ENCODE measurements at regions not wholly inside any gene's neighbourhood (a gene's known extent, or its start where the extent isn't known, plus 50 kb on each side); places are given as distances from the start of the nearest gene placed in this dataset.

DNA sequence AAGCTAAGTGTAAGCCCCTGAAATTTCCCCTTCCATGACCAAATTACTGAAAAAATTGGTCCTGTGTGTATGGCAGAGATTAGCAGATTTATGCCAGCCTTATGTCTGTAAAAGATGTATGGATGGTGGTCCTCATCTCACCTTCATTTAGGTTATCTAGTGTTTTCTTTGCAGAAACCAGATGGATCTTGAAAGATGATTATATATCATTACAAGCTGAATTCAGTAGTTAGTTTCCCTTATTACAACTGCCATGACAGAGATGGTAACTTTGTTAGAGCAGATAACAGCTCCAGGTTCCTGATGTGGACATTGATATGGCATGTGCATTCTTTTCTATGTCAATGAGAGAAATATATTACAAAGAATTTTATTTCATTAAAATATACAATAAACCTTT is 1403.2 kb upstream of the CDH6 start (continued):
- TF ChIP-seq, protein P1, sequence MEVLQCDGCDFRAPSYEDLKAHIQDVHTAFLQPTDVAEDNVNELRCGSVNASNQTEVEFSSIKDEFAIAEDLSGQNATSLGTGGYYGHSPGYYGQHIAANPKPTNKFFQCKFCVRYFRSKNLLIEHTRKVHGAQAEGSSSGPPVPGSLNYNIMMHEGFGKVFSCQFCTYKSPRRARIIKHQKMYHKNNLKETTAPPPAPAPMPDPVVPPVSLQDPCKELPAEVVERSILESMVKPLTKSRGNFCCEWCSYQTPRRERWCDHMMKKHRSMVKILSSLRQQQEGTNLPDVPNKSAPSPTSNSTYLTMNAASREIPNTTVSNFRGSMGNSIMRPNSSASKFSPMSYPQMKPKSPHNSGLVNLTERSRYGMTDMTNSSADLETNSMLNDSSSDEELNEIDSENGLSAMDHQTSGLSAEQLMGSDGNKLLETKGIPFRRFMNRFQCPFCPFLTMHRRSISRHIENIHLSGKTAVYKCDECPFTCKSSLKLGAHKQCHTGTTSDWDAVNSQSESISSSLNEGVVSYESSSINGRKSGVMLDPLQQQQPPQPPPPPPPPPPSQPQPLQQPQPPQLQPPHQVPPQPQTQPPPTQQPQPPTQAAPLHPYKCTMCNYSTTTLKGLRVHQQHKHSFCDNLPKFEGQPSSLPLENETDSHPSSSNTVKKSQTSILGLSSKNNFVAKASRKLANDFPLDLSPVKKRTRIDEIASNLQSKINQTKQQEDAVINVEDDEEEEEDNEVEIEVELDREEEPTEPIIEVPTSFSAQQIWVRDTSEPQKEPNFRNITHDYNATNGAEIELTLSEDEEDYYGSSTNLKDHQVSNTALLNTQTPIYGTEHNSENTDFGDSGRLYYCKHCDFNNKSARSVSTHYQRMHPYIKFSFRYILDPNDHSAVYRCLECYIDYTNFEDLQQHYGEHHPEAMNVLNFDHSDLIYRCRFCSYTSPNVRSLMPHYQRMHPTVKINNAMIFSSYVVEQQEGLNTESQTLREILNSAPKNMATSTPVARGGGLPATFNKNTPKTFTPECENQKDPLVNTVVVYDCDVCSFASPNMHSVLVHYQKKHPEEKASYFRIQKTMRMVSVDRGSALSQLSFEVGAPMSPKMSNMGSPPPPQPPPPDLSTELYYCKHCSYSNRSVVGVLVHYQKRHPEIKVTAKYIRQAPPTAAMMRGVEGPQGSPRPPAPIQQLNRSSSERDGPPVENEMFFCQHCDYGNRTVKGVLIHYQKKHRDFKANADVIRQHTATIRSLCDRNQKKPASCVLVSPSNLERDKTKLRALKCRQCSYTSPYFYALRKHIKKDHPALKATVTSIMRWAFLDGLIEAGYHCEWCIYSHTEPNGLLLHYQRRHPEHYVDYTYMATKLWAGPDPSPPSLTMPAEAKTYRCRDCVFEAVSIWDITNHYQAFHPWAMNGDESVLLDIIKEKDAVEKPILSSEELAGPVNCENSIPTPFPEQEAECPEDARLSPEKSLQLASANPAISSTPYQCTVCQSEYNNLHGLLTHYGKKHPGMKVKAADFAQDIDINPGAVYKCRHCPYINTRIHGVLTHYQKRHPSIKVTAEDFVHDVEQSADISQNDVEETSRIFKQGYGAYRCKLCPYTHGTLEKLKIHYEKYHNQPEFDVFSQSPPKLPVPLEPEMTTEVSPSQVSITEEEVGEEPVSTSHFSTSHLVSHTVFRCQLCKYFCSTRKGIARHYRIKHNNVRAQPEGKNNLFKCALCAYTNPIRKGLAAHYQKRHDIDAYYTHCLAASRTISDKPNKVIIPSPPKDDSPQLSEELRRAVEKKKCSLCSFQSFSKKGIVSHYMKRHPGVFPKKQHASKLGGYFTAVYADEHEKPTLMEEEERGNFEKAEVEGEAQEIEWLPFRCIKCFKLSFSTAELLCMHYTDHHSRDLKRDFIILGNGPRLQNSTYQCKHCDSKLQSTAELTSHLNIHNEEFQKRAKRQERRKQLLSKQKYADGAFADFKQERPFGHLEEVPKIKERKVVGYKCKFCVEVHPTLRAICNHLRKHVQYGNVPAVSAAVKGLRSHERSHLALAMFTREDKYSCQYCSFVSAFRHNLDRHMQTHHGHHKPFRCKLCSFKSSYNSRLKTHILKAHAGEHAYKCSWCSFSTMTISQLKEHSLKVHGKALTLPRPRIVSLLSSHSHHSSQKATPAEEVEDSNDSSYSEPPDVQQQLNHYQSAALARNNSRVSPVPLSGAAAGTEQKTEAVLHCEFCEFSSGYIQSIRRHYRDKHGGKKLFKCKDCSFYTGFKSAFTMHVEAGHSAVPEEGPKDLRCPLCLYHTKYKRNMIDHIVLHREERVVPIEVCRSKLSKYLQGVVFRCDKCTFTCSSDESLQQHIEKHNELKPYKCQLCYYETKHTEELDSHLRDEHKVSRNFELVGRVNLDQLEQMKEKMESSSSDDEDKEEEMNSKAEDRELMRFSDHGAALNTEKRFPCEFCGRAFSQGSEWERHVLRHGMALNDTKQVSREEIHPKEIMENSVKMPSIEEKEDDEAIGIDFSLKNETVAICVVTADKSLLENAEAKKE (CRISPR knock-in tag; IDR thresholded peaks at IDR 0.05) = no peak
- TF ChIP-seq JUNB (IDR thresholded peaks at IDR 0.05; ENCODE audit: unreplicated experiment) (no peak), ZNF114 (CRISPR knock-in tag; IDR thresholded peaks at IDR 0.05) (no peak), STAT1 (IDR thresholded peaks at IDR 0.05; ENCODE audit: unreplicated experiment) (no peak), ZNF331 (CRISPR knock-in tag; IDR thresholded peaks at IDR 0.05; ENCODE audit: low read depth) (no peak), EZH2phosphoT487 (IDR thresholded peaks at IDR 0.05; ENCODE audit: unreplicated experiment) (no peak), EZH2 (IDR thresholded peaks at IDR 0.05; ENCODE audit: low read depth, unreplicated experiment) (no peak), POLR2AphosphoS5 (IDR thresholded peaks at IDR 0.05; ENCODE audit: low read depth) (no peak), CREB1 (CRISPR knock-in tag; IDR thresholded peaks at IDR 0.05; ENCODE audit: low read depth) (no peak)
- TF ChIP-seq, protein P2, sequence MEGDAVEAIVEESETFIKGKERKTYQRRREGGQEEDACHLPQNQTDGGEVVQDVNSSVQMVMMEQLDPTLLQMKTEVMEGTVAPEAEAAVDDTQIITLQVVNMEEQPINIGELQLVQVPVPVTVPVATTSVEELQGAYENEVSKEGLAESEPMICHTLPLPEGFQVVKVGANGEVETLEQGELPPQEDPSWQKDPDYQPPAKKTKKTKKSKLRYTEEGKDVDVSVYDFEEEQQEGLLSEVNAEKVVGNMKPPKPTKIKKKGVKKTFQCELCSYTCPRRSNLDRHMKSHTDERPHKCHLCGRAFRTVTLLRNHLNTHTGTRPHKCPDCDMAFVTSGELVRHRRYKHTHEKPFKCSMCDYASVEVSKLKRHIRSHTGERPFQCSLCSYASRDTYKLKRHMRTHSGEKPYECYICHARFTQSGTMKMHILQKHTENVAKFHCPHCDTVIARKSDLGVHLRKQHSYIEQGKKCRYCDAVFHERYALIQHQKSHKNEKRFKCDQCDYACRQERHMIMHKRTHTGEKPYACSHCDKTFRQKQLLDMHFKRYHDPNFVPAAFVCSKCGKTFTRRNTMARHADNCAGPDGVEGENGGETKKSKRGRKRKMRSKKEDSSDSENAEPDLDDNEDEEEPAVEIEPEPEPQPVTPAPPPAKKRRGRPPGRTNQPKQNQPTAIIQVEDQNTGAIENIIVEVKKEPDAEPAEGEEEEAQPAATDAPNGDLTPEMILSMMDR (conservative IDR thresholded peaks at IDR 0.05; ENCODE audit: low read depth in 2 of 2) = no peak
- TF ChIP-seq, protein P3, sequence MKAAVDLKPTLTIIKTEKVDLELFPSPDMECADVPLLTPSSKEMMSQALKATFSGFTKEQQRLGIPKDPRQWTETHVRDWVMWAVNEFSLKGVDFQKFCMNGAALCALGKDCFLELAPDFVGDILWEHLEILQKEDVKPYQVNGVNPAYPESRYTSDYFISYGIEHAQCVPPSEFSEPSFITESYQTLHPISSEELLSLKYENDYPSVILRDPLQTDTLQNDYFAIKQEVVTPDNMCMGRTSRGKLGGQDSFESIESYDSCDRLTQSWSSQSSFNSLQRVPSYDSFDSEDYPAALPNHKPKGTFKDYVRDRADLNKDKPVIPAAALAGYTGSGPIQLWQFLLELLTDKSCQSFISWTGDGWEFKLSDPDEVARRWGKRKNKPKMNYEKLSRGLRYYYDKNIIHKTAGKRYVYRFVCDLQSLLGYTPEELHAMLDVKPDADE (IDR thresholded peaks at IDR 0.05) = no peak

Measured in GM23338 (cell line).